Loucy (cell line): ENCODE measurements at regions not wholly inside any gene's neighbourhood (a gene's known extent, or its start where the extent isn't known, plus 50 kb on each side); places are given as distances from the start of the nearest gene placed in this dataset.

Experiments
- EZH2phosphoT487 ChIP-seq: fragments of 200-600 bp; IDR thresholded peaks from 2 replicates; pipeline ENCODE4 v1.6.1; 2018; ENCODE audit warnings: antibody characterized with exemption, mild to moderate bottlenecking, moderate library complexity, borderline replicate concordance
- TF ChIP-seq, protein P1 (sequence below): fragments of 200-600 bp; sonication (generic); conservative IDR thresholded peaks from 2 replicates; pipeline ENCODE4 v1.5.1; 2014; ENCODE audit warnings: mild to moderate bottlenecking, antibody characterized with exemption, low read length

GRCh38 chr15:35665896-35666536, 120.1 kb upstream of the DPH6 start:
- TF ChIP-seq, protein P1, sequence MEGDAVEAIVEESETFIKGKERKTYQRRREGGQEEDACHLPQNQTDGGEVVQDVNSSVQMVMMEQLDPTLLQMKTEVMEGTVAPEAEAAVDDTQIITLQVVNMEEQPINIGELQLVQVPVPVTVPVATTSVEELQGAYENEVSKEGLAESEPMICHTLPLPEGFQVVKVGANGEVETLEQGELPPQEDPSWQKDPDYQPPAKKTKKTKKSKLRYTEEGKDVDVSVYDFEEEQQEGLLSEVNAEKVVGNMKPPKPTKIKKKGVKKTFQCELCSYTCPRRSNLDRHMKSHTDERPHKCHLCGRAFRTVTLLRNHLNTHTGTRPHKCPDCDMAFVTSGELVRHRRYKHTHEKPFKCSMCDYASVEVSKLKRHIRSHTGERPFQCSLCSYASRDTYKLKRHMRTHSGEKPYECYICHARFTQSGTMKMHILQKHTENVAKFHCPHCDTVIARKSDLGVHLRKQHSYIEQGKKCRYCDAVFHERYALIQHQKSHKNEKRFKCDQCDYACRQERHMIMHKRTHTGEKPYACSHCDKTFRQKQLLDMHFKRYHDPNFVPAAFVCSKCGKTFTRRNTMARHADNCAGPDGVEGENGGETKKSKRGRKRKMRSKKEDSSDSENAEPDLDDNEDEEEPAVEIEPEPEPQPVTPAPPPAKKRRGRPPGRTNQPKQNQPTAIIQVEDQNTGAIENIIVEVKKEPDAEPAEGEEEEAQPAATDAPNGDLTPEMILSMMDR: no peak
- no peak for TF ChIP-seq EZH2phosphoT487
